ENCODE measurements at regions not wholly inside any gene's neighbourhood (a gene's known extent, or its start where the extent isn't known, plus 50 kb on each side); places are given as distances from the start of the nearest gene placed in this dataset.

DNA sequence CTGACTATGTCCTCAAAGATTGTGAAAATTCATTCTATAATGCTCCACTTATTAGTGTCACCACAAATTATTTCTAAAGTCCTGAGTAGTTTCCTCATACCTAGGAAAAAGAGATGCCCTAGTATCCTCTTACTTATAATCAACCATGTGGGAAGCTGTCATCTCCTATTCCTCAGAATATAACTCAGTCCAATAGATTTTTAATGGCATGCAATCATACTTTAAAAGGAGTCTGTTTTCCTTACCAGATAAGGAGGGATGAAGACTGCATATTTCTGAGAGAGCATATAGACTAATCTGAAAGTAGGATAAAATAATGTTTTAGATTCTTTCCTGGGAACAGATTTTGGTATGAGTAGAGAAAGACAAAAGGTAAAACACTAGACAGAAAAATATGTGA lies 727.7 kb upstream of the GRM3 start:
- TF ChIP-seq, protein P1, sequence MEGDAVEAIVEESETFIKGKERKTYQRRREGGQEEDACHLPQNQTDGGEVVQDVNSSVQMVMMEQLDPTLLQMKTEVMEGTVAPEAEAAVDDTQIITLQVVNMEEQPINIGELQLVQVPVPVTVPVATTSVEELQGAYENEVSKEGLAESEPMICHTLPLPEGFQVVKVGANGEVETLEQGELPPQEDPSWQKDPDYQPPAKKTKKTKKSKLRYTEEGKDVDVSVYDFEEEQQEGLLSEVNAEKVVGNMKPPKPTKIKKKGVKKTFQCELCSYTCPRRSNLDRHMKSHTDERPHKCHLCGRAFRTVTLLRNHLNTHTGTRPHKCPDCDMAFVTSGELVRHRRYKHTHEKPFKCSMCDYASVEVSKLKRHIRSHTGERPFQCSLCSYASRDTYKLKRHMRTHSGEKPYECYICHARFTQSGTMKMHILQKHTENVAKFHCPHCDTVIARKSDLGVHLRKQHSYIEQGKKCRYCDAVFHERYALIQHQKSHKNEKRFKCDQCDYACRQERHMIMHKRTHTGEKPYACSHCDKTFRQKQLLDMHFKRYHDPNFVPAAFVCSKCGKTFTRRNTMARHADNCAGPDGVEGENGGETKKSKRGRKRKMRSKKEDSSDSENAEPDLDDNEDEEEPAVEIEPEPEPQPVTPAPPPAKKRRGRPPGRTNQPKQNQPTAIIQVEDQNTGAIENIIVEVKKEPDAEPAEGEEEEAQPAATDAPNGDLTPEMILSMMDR (conservative IDR thresholded peaks at IDR 0.05) = no peak
- Histone ChIP-seq H3K9ac (ENCODE audit: extremely low read depth, low read length, poor library complexity, severe bottlenecking) (no peak overlapping the region), H3K27ac (ENCODE audit: low read depth, low read length) (no peak overlapping the region), H3K36me3 (ENCODE audit: control insufficient read depth, insufficient read depth, low read length) (no peaks in the 10 kb centered on the region), H3K4me1 (ENCODE audit: control insufficient read depth, insufficient read depth, low read length) (no peaks in the 10 kb centered on the region), H3K27me3 (ENCODE audit: control insufficient read depth, insufficient read depth, low read length, poor library complexity, severe bottlenecking) (no peaks in the 10 kb centered on the region), H3K4me3 (ENCODE audit: low read length) (no peak overlapping the region), H3K9me3 (ENCODE audit: control insufficient read depth, low read length) (no peaks in the 10 kb centered on the region)
- no peak for DNase-seq
- H3K4me1 Mint-ChIP-seq = no peaks in the 10 kb centered on the region
- H3K36me3 Mint-ChIP-seq (ENCODE audit: low read depth) = no peaks in the 10 kb centered on the region
- H3K27ac Mint-ChIP-seq = no peak overlapping the region
- no peak overlapping the region for H3K4me3 Mint-ChIP-seq
- H3K9me3 Mint-ChIP-seq = no peaks in the 10 kb centered on the region
- H3K27me3 Mint-ChIP-seq (ENCODE audit: insufficient read depth) = no peaks in the 10 kb centered on the region

- Histone ChIP-seq H3K9ac (ENCODE audit: extremely low read depth, low read length, poor library complexity, severe bottlenecking) (no peak overlapping the region), H3K36me3 (ENCODE audit: control insufficient read depth, insufficient read depth, low read length) (no peaks in the 10 kb centered on the region), H3K9me3 (ENCODE audit: control insufficient read depth, low read length) (no peaks in the 10 kb centered on the region), H3K27me3 (ENCODE audit: control insufficient read depth, insufficient read depth, low read length, poor library complexity, severe bottlenecking) (no peaks in the 10 kb centered on the region), H3K4me1 (ENCODE audit: control insufficient read depth, insufficient read depth, low read length) (no peaks in the 10 kb centered on the region), H3K4me3 (ENCODE audit: low read length) (no peak overlapping the region), H3K27ac (ENCODE audit: low read depth, low read length) (no peak overlapping the region)
- H3K27me3 Mint-ChIP-seq (ENCODE audit: insufficient read depth) = no peaks in the 10 kb centered on the region
- H3K4me3 Mint-ChIP-seq = no peak overlapping the region
- no peak overlapping the region for H3K27ac Mint-ChIP-seq
- no peaks in the 10 kb centered on the region for H3K36me3 Mint-ChIP-seq (ENCODE audit: low read depth)
- TF ChIP-seq, protein P1 (conservative IDR thresholded peaks at IDR 0.05) = no peak
- WGBS, 2 experiments (ENCODE audit: insufficient coverage in 1 of 2, insufficient read length in 1 of 2) = 85 to 100% methylated on average over 1 to 2 of the region's 2 CpGs
- no peak for DNase-seq
- H3K4me1 Mint-ChIP-seq = no peaks in the 10 kb centered on the region
- no peaks in the 10 kb centered on the region for H3K9me3 Mint-ChIP-seq
These were observed 727.6 kb upstream of the SEMA3D start for GRCh38 chr7:85914437-85914836.

DNA sequence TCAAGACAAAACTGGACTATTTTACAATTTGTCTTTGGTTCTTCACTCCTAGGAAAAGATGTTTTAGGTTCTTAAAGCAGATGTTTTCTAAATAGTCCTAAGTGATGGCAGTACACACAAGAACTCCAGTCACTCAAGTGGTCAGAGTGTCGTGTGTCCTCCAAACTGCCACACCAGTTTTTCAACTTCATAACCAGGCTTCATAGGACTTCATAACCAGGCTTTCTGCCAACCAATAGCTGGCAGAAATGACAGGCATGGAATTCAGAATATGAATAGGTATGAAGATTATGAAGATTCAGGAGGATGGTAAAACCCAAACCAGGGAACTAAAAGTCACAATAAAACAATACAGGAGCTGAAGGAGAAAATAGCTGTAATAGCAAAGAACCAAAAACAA lies 721.2 kb upstream of the SEMA3D start:
- no peak overlapping the region for H3K4me3 Mint-ChIP-seq
- Histone ChIP-seq H3K4me1 (ENCODE audit: control insufficient read depth, insufficient read depth, low read length) (no peaks in the 10 kb centered on the region), H3K9me3 (ENCODE audit: control insufficient read depth, low read length) (no peaks in the 10 kb centered on the region), H3K27ac (ENCODE audit: low read depth, low read length) (no peak overlapping the region), H3K9ac (ENCODE audit: extremely low read depth, low read length, poor library complexity, severe bottlenecking) (no peak overlapping the region), H3K4me3 (ENCODE audit: low read length) (no peak overlapping the region), H3K36me3 (ENCODE audit: control insufficient read depth, insufficient read depth, low read length) (no peaks in the 10 kb centered on the region), H3K27me3 (ENCODE audit: control insufficient read depth, insufficient read depth, low read length, poor library complexity, severe bottlenecking) (no peaks in the 10 kb centered on the region)
- no peak for DNase-seq
- H3K36me3 Mint-ChIP-seq (ENCODE audit: low read depth) = no peaks in the 10 kb centered on the region
- H3K4me1 Mint-ChIP-seq = no peaks in the 10 kb centered on the region
- no peaks in the 10 kb centered on the region for H3K27me3 Mint-ChIP-seq (ENCODE audit: insufficient read depth)
- TF ChIP-seq, protein P1 (conservative IDR thresholded peaks at IDR 0.05) = no peak
- 86 to 100% methylated on average over 1 of the region's 1 CpG for WGBS, 2 experiments (ENCODE audit: insufficient coverage in 1 of 2, insufficient read length in 1 of 2)
- H3K9me3 Mint-ChIP-seq = no peaks in the 10 kb centered on the region
- H3K27ac Mint-ChIP-seq = no peak overlapping the region
